Transverse colon (tissue), 4 donors: ENCODE measurements at regions not wholly inside any gene's neighbourhood (a gene's known extent, or its start where the extent isn't known, plus 50 kb on each side); places are given as distances from the start of the nearest gene placed in this dataset.

Experiments
- POLR2A ChIP-seq: fragments of 450-650 bp; IDR thresholded peaks from one replicate; pipeline ENCODE4 v1.6.1; 2016; ENCODE audit warnings: antibody characterized with exemption, mild to moderate bottlenecking, moderate library complexity
- POLR2AphosphoS5 ChIP-seq, 3 donors: sonication (generic); formaldehyde crosslinking; IDR thresholded peaks; one replicate each; pipeline ENCODE4 v1.6.1; 2016; ENCODE audit warnings: antibody characterized with exemption in 3 of 3
- TF ChIP-seq, protein P1 (sequence below), 5 experiments: fragments of 200-600 bp in 3 of 5; fragments of 450-650 bp in 2 of 5; sonication (generic) in 3 of 5; IDR thresholded peaks; 1 replicate in 2 of 5; 2 replicates in 3 of 5; pipeline ENCODE4 v1.5.1; 2016 to 2017; ENCODE audit warnings: antibody characterized with exemption in 5 of 5, inconsistent platforms in 3 of 5, mild to moderate bottlenecking in 2 of 5, moderate library complexity in 1 of 5

DNA sequence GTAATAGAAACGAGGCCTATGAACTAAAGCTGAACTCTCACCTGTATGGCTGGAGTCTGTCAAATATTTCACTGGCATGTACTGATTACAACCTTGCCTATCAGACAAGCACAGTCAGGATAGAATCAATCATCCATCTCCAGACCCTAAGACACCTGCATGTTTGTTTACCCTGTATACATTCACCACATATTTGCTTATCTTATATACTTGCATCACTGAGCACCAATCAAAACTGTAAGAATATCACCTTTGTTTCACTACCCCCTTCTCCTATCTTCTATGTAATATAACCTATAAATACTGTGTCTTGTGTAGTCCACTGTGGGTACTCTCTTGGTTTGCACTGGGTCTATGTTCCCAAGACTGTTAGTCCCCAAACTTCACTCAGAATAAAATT, 1085.7 kb downstream of the TAF11L14 start:
- TF ChIP-seq, protein P1, sequence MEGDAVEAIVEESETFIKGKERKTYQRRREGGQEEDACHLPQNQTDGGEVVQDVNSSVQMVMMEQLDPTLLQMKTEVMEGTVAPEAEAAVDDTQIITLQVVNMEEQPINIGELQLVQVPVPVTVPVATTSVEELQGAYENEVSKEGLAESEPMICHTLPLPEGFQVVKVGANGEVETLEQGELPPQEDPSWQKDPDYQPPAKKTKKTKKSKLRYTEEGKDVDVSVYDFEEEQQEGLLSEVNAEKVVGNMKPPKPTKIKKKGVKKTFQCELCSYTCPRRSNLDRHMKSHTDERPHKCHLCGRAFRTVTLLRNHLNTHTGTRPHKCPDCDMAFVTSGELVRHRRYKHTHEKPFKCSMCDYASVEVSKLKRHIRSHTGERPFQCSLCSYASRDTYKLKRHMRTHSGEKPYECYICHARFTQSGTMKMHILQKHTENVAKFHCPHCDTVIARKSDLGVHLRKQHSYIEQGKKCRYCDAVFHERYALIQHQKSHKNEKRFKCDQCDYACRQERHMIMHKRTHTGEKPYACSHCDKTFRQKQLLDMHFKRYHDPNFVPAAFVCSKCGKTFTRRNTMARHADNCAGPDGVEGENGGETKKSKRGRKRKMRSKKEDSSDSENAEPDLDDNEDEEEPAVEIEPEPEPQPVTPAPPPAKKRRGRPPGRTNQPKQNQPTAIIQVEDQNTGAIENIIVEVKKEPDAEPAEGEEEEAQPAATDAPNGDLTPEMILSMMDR (IDR thresholded peaks at IDR 0.05) = no peak
- TF ChIP-seq POLR2A (no peak), POLR2AphosphoS5 (IDR thresholded peaks at IDR 0.05) (no peak)
